ENCODE measurements at regions not wholly inside any gene's neighbourhood (a gene's known extent, or its start where the extent isn't known, plus 50 kb on each side); places are given as distances from the start of the nearest gene placed in this dataset.
A peak's percentile ranks its signal among the peaks of the same experiment; 100 is the strongest.

DNA sequence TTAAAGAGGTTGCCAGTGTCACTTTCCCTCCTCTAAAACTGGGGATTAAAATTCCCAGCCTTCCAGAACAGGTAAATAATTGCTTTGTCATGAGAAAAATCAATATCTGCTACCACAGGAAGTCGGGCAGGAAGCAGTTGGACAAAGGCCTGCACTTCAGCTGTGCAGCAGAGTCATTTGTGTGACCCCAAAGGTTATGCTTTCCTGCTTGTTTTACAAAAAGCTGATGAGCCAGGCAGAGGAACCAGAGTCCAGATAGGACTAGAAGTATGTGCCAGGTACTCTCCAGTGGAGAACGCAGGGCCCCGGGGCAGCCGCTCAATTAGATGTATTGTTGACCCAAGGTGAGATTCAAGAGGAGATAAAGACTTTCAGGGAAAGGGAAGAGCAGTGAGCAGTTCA lies 117.1 kb upstream of the FRMD6 start:
- peak; percentile 49 for DNase-seq (ENCODE audit: low read depth)
- TF ChIP-seq CTCF (IDR thresholded peaks at IDR 0.05; ENCODE audit: insufficient read depth, low read depth, low read length, missing control alignments), result no peak
- no peak overlapping the region for H3K4me3 ChIP-seq (ENCODE audit: low read length)

- TF ChIP-seq CTCF (IDR thresholded peaks at IDR 0.05; ENCODE audit: insufficient read depth, low read depth, low read length, missing control alignments), result no peak
- DNase-seq (ENCODE audit: low read depth), result no peak
- H3K4me3 ChIP-seq (ENCODE audit: low read length), result no peak overlapping the region
These were observed 116.2 kb upstream of the FRMD6 start for GRCh38 chr14:51535443-51536044.

DNA sequence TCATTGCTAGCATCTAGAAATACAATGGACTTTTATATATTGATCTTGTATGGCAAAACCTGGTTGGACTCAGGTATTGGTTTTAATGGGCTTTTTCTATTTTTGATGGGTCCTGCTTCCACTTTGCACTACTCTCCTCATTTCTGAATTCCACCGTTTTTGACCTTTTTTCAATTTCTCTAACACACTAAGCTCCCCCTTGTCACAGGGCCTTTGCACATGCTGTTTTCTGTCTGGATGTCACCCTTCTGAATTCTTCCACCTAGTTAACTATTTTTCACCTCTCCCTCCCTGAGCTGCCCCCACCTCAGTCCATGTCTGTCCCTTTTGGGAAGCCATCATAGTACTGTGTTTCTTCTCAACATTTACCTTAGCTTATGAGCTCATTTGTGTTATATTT lies 112.7 kb upstream of the FRMD6 start:
- no peak for TF ChIP-seq CTCF (IDR thresholded peaks at IDR 0.05; ENCODE audit: insufficient read depth, low read depth, low read length, missing control alignments)

GRCh38 chr14:51539571-51540037 lies 112.1 kb upstream of the FRMD6 start:
- peak; percentile 95 for DNase-seq (ENCODE audit: low read depth)
- TF ChIP-seq CTCF (IDR thresholded peaks at IDR 0.05; ENCODE audit: insufficient read depth, low read depth, low read length, missing control alignments), result no peak
- H3K4me3 ChIP-seq (ENCODE audit: low read length), result no peak overlapping the region

More for the DNA sequence above, 112.7 kb upstream of the FRMD6 start:
- no peak for DNase-seq (ENCODE audit: low read depth)
- no peak overlapping the region for H3K4me3 ChIP-seq (ENCODE audit: low read length)

DNA sequence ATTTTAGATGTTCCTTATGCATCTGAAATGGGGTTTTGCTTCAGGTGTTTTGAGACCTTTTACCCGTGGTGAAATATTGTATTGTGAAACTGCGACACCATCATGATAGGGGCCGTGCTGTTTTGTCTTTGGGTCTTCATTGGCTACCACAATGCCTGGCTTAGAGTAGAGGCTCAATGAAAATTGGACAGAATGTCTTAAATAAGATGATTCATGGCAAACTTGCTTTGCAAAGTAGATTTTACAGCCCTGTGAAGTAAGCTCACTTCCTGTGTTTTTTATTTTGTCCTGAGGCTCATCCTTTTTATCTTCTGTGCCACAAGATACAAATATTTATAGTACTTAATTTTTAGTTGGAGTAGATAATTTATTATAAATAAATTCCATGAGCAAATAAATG lies 111.3 kb upstream of the FRMD6 start:
- no peak overlapping the region for H3K4me3 ChIP-seq (ENCODE audit: low read length)
- DNase-seq (ENCODE audit: low read depth), result peak; percentile 52
- no peak for TF ChIP-seq CTCF (IDR thresholded peaks at IDR 0.05; ENCODE audit: insufficient read depth, low read depth, low read length, missing control alignments)

DNA sequence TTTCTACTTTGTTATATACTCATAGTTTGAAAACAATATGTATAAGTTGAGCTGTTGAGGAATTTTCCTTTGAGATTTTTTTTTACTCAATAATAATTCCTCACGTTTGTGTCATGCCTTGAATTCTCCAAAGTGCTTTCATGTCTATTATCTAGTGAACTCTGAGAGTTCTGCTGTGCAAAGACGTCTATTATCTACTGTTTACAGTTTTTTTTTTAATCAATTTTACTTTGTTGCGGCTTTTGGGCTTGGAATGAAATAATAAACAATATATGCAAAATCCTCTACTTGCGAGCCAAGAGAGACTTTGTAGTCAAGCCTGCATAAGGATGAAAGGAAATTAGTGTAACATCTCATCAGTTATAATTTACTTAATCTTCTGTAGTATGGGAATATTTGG lies 107.2 kb upstream of the FRMD6 start:
- DNase-seq (ENCODE audit: low read depth), result no peak
- TF ChIP-seq CTCF (IDR thresholded peaks at IDR 0.05; ENCODE audit: insufficient read depth, low read depth, low read length, missing control alignments), result no peak
- H3K4me3 ChIP-seq (ENCODE audit: low read length), result no peak overlapping the region

GRCh38 chr14:51544901-51545300 lies 106.8 kb upstream of the FRMD6 start:
- H3K4me3 ChIP-seq (ENCODE audit: low read length), result no peak overlapping the region
- peak; percentile 66 for DNase-seq (ENCODE audit: low read depth)
- no peak for TF ChIP-seq CTCF (IDR thresholded peaks at IDR 0.05; ENCODE audit: insufficient read depth, low read depth, low read length, missing control alignments)

All from epithelial cell of esophagus (primary cell).